Aorta (tissue), 5 donors: ENCODE measurements at regions not wholly inside any gene's neighbourhood (a gene's known extent, or its start where the extent isn't known, plus 50 kb on each side); places are given as distances from the start of the nearest gene placed in this dataset.
A peak's percentile ranks its signal among the peaks of the same experiment; 100 is the strongest.

Experiments
- ATAC-seq: fragments of 200-7000 bp; cut with Tn5 transposase; one replicate; pipeline ENCODE4 v1.9.1; 2022; ENCODE audit warnings: moderate library complexity; ENCODE audit not compliant: low FRiP score
- DNase-seq, 2 donors: peaks; one replicate each; pipeline ENCODE4 v3.0.0-alpha.2; 2020
- H3K27ac ChIP-seq, 2 donors: one replicate each; pipeline ENCODE4 v1.5.1; 2013; ENCODE audit warnings: low read length in 2 of 2, mild to moderate bottlenecking in 2 of 2, moderate library complexity in 2 of 2, control low read depth in 1 of 2, inconsistent platforms in 1 of 2, low read depth in 1 of 2
- H3K27me3 ChIP-seq, 2 donors: one replicate each; pipeline ENCODE4 v1.6.1; 2013; ENCODE audit warnings: control low read depth in 1 of 2, low read length in 1 of 2, mild to moderate bottlenecking in 1 of 2, moderate library complexity in 1 of 2; ENCODE audit not compliant: insufficient read depth in 2 of 2, control insufficient read depth in 1 of 2
- H3K36me3 ChIP-seq, 2 donors: one replicate each; pipeline ENCODE4 v1.6.1; 2013; ENCODE audit warnings: control low read depth in 1 of 2, low read length in 1 of 2, mild to moderate bottlenecking in 1 of 2; ENCODE audit not compliant: insufficient read depth in 2 of 2, control insufficient read depth in 1 of 2
- H3K4me1 ChIP-seq, 2 donors: one replicate each; pipeline ENCODE4 v1.6.1; 2013; ENCODE audit warnings: low read length in 2 of 2, control low read depth in 1 of 2, mild to moderate bottlenecking in 1 of 2, moderate library complexity in 1 of 2; ENCODE audit not compliant: insufficient read depth in 2 of 2, control insufficient read depth in 1 of 2
- H3K4me3 ChIP-seq, 2 donors: one replicate each; pipeline ENCODE4 v1.5.1; 2013; ENCODE audit warnings: low read length in 2 of 2, control low read depth in 1 of 2, mild to moderate bottlenecking in 1 of 2
- H3K9me3 ChIP-seq: one replicate; pipeline ENCODE4 v1.6.1; 2013; ENCODE audit warnings: mild to moderate bottlenecking, low read length; ENCODE audit not compliant: control insufficient read depth
- WGBS, 2 donors: extraction: QIAGEN DNeasy Blood & Tissue Kit; methylation state at CpG; one replicate each; pipeline ENCODE4 v1.1.7; 2013; 5-methylcytosine and 5-hydroxymethylcytosine counted together
- intact Hi-C, 2 donors: fragments of 100-400 bp; cut with DNase I; formaldehyde crosslinking; loops; one replicate each; pipeline versions ENCODE4 v1.14.2 to v1.15.0; 2022
- donor health status: healthy with polysubstance abuse.
- donor health status: Bipolar disorder and iron deficiency.
- donor health status: DM: no; HTN: no; CAD: no.
- donor health status: DM: no; HTN: no; CAD: no.
- donor health status: DM: yes; HTN: yes; CAD: no.

DNA sequence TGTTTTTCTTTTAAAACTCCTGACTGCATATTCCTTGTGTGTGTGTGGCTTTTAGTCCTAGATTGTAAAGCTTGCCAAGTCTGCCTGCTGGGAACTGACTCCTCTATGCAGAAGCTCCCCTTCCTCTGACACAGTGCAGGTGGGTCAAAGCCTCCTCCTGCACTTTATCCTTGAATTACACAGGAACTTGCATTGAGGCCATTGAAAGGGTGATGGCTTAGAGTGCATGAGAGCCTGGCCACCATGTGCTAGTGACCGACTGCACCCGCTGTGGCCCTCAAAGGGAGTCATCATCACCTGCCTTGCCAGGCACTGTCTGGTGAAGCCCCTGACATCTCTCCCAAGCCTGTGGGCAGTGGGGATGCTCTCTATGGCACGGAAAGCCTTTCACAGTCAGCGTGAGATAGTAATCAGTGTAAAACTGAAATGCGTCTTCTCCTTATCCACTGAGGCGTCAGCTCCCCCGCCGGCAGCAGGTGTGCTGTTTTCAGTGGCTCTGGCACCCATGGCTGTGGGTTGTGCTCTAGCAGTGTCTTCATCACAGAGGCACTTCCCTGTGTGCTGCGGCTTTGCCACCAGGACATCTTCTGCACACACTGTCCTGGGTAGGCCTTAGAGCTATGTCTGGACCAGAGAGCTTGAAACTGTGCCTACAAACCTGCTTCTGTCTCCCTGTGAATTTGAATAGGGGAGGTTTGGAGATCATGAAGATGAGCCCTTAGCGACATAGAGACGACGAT lies 87.9 kb downstream of the THBS2 start:
- Histone ChIP-seq H3K4me3 (no peak overlapping the region), H3K4me1 (no peaks in the 10 kb centered on the region), H3K9me3 (no peaks in the 10 kb centered on the region), H3K27me3 (no peaks in the 10 kb centered on the region), H3K36me3 (no peaks in the 10 kb centered on the region), H3K27ac (peak overlapping the region in 1 of 2 donors; percentile 53)
- intact Hi-C loops: loop anchor here in 1 of 2 donors (10.0 kb wide), 1 partner anchor 121 kb away; no protein-coding TSS in a partner anchor
- no peak for ATAC-seq
- 84 to 91% methylated on average over 12 of the region's 12 CpGs for WGBS, 2 donors
- no peak for DNase-seq

GRCh38 chr6:169164986-169165385 lies 88.7 kb downstream of the THBS2 start:
- no peaks in the 10 kb centered on the region for H3K9me3 ChIP-seq
- DNase-seq (no peak), ATAC-seq (no peak)
- H3K4me1 ChIP-seq: no peaks in the 10 kb centered on the region
- peak overlapping the region in 1 of 2 donors; percentile 17 for H3K27ac ChIP-seq
- H3K36me3 ChIP-seq: no peaks in the 10 kb centered on the region
- WGBS, 2 donors: 56 to 60% methylated on average over 5 of the region's 5 CpGs
- H3K4me3 ChIP-seq: no peak overlapping the region
- intact Hi-C loops: loop anchor here (5.0 to 10.0 kb wide), 2 partner anchors 93 to 120 kb away; no protein-coding TSS in a partner anchor
- H3K27me3 ChIP-seq: no peaks in the 10 kb centered on the region

DNA sequence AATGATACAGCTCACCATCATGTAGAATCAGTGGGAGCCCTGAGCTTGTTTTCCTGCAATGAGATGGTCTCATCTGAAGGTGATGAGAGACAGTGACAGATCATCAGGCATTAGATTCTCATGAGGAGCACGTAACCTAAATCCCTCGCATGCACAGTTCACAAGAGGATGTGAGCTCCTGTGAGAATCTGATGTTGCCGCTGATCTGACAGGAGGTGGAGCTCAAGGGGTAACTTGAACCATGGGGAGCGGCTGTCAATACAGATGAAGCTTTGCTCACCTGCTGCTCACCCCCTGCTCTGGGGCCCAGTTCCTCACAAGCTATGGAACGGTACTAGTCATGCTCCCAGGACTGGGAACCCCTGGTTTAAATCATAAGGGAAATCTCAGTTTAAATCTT lies 89.2 kb downstream of the THBS2 start:
- intact Hi-C loops: loop anchor here (5.0 to 10.0 kb wide), 2 partner anchors 92 to 120 kb away; no protein-coding TSS in a partner anchor

DNA sequence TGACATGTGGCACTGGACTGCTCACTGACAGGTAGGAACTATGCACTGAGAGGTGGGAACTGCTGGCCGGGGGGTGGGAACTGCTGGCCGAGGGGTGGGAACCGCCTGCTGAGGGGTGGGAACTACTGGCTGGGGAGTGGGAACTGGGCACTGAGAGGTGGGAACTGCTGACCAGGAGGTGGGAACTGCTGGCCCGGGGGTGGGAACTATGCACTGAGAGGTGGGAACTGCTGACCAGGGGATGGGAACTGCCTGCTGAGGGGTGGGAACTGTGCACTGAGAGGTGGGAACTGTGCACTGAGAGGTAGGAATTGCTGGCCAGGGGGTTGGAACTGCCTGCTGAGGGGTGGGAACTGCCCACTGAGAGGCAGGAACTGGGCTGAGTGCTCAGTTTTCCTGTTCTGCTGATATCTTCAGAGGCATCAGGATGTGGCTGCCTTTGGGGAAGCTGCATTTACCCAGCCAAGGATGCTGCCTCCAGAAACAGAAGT lies 90.2 kb downstream of the THBS2 start:
- Histone ChIP-seq H3K36me3 (no peaks in the 10 kb centered on the region), H3K27me3 (no peaks in the 10 kb centered on the region), H3K4me1 (peaks cover 0 to 1% of the 10 kb centered on the region in 2 donors), H3K4me3 (no peak overlapping the region), H3K9me3 (no peaks in the 10 kb centered on the region), H3K27ac (peak overlapping the region; percentile 6 to 85)
- WGBS, 2 donors: 84 to 91% methylated on average over 4 of the region's 4 CpGs
- no peak for ATAC-seq
- intact Hi-C loops: loop anchor here (5.0 to 10.0 kb wide), 2 partner anchors 91 to 119 kb away; no protein-coding TSS in a partner anchor
- DNase-seq: peak in 1 of 2 donors; percentile 43

More for the DNA sequence above, 89.2 kb downstream of the THBS2 start:
- no peaks in the 10 kb centered on the region for H3K27me3 ChIP-seq
- DNase-seq (no peak), ATAC-seq (no peak)
- H3K4me3 ChIP-seq: no peak overlapping the region
- WGBS, 2 donors: 94 to 96% methylated on average over 5 of the region's 5 CpGs
- H3K9me3 ChIP-seq: no peaks in the 10 kb centered on the region
- no peaks in the 10 kb centered on the region for H3K36me3 ChIP-seq
- no peaks in the 10 kb centered on the region for H3K4me1 ChIP-seq
- no peak overlapping the region for H3K27ac ChIP-seq

DNA sequence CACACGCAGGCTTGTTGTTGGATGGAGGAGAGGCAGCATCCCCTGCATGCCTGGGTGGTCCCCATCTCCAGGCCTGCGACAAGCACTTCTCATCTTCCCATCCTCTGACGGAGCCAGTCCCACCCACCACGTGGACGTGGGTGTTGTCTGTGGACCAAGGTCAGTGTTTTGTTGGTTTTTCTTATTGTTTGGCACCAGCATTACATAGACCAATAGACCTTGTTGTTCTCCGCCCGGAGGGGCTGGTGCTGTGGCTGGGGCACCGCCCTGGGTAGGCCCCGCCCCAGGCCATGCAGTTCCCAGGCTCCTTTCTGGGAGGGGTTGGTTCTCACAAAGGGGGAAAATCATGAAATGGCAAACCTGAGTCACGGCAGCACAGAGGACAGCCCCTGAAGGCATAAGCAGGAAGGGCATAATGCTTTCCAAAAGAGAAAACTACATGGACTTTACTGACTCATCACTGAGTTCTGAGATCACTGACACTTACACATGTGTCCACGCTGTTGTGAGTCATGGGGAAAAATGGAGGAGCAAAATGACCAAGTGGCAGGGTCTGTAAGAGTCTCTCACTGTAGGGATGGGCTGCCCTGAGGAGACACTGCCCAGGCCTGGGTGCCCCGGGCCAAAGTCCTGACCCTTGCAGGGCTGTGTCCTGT lies 90.8 kb downstream of the THBS2 start:
- Histone ChIP-seq H3K9me3 (no peaks in the 10 kb centered on the region), H3K4me3 (no peak overlapping the region), H3K27ac (peak overlapping the region; percentile 24 to 85), H3K4me1 (peaks cover 0 to 3% of the 10 kb centered on the region in 2 donors), H3K27me3 (no peaks in the 10 kb centered on the region), H3K36me3 (no peaks in the 10 kb centered on the region)
- ATAC-seq (peak; percentile 77), DNase-seq (peak; percentile 88 to 92)
- WGBS, 2 donors: 38 to 40% methylated on average over 12 of the region's 12 CpGs
- intact Hi-C loops: loop anchor here (5.0 to 10.0 kb wide), 2 partner anchors 91 to 118 kb away; no protein-coding TSS in a partner anchor

GRCh38 chr6:169162249-169162648 lies 91.4 kb downstream of the THBS2 start:
- DNase-seq: no peak
- no peak overlapping the region for H3K4me3 ChIP-seq
- intact Hi-C loops: loop anchor here (5.0 to 10.0 kb wide), 2 partner anchors 90 to 117 kb away; no protein-coding TSS in a partner anchor

GRCh38 chr6:169161572-169162167 lies 92.0 kb downstream of the THBS2 start:
- H3K9me3 ChIP-seq: no peaks in the 10 kb centered on the region
- H3K4me3 ChIP-seq: no peak overlapping the region
- peak overlapping the region in 1 of 2 donors; percentile 2 for H3K27ac ChIP-seq
- intact Hi-C loops: loop anchor here (5.0 to 10.0 kb wide), 2 partner anchors 89 to 117 kb away; no protein-coding TSS in a partner anchor
- WGBS, 2 donors: 46 to 62% methylated on average over 13 of the region's 13 CpGs
- H3K4me1 ChIP-seq: peaks cover 0 to 3% of the 10 kb centered on the region in 2 donors
- no peak for DNase-seq
- no peaks in the 10 kb centered on the region for H3K36me3 ChIP-seq
- no peaks in the 10 kb centered on the region for H3K27me3 ChIP-seq
- no peak for ATAC-seq

More at GRCh38 chr6:169162249-169162648, 91.4 kb downstream of the THBS2 start:
- Histone ChIP-seq H3K4me1 (peaks cover 0 to 3% of the 10 kb centered on the region in 2 donors), H3K9me3 (no peaks in the 10 kb centered on the region), H3K36me3 (no peaks in the 10 kb centered on the region), H3K27ac (peak overlapping the region; percentile 15 to 24), H3K27me3 (no peaks in the 10 kb centered on the region)
- 66 to 83% methylated on average over 23 of the region's 23 CpGs for WGBS, 2 donors
- ATAC-seq: no peak

GRCh38 chr6:169160855-169161560 lies 92.6 kb downstream of the THBS2 start:
- Histone ChIP-seq H3K4me3 (no peak overlapping the region), H3K4me1 (peaks cover 0 to 3% of the 10 kb centered on the region in 2 donors), H3K27ac (peak overlapping the region in 1 of 2 donors; percentile 11), H3K9me3 (no peaks in the 10 kb centered on the region), H3K27me3 (no peaks in the 10 kb centered on the region), H3K36me3 (no peaks in the 10 kb centered on the region)
- DNase-seq (no peak), ATAC-seq (no peak)
- WGBS, 2 donors: 93 to 95% methylated on average over 15 of the region's 15 CpGs
- intact Hi-C loops: loop anchor here (5.0 to 10.0 kb wide), 2 partner anchors 89 to 116 kb away; no protein-coding TSS in a partner anchor
